WERI-Rb-1 (cell line): ENCODE measurements at regions not wholly inside any gene's neighbourhood (a gene's known extent, or its start where the extent isn't known, plus 50 kb on each side); places are given as distances from the start of the nearest gene placed in this dataset.

Experiments used
- DNase-seq: peaks from one replicate; pipeline ENCODE4 v3.0.0-alpha.2; 2020
- H3K27ac ChIP-seq: fragments of 250-450 bp; sonication (Bioruptor Pico); 2 replicates; pipeline ENCODE4 v1.5.1; 2020; ENCODE audit warnings: mild to moderate bottlenecking, moderate library complexity
- H3K27me3 ChIP-seq: fragments of 250-450 bp; sonication (Bioruptor Pico); 2 replicates; pipeline ENCODE4 v1.5.1; 2021; ENCODE audit warnings: mild to moderate bottlenecking, low read depth, moderate library complexity; ENCODE audit not compliant: insufficient read depth, severe bottlenecking
- H3K36me3 ChIP-seq: fragments of 250-450 bp; sonication (Bioruptor Pico); 2 replicates; pipeline ENCODE4 v1.5.1; 2020; ENCODE audit warnings: mild to moderate bottlenecking, moderate library complexity
- H3K4me3 ChIP-seq: 2 replicates; pipeline ENCODE4 v1.5.1; 2011; ENCODE audit warnings: low read depth, mild to moderate bottlenecking, control low read depth, low read length
- H3K9me3 ChIP-seq: fragments of 250-450 bp; sonication (Bioruptor Pico); 2 replicates; pipeline ENCODE4 v1.5.1; 2021; ENCODE audit warnings: mild to moderate bottlenecking, moderate library complexity; ENCODE audit not compliant: severe bottlenecking
- CTCF ChIP-seq: IDR thresholded peaks from 2 replicates; pipeline ENCODE4 v1.5.1; 2011; ENCODE audit warnings: low read depth, mild to moderate bottlenecking, control low read depth, inconsistent platforms, low read length

- H3K9me3 ChIP-seq, result no peaks in the 10 kb centered on the region
- no peak overlapping the region for H3K27ac ChIP-seq
Measured at GRCh38 chr11:110023711-110024110, 69.5 kb upstream of the ZC3H12C start.

GRCh38 chr11:110026858-110027626, 66.2 kb upstream of the ZC3H12C start:
- no peak for DNase-seq
- Histone ChIP-seq H3K27ac (no peak overlapping the region), H3K9me3 (no peaks in the 10 kb centered on the region), H3K27me3 (no peaks in the 10 kb centered on the region), H3K36me3 (no peaks in the 10 kb centered on the region), H3K4me3 (no peak overlapping the region)
- no peak for TF ChIP-seq CTCF

More at GRCh38 chr11:110023711-110024110, 69.5 kb upstream of the ZC3H12C start:
- Histone ChIP-seq H3K36me3 (no peaks in the 10 kb centered on the region), H3K27me3 (no peaks in the 10 kb centered on the region), H3K4me3 (no peak overlapping the region)
- TF ChIP-seq CTCF, result no peak
- DNase-seq, result no peak

- TF ChIP-seq CTCF, result no peak
- no peaks in the 10 kb centered on the region for H3K36me3 ChIP-seq
- no peaks in the 10 kb centered on the region for H3K9me3 ChIP-seq
- DNase-seq, result no peak
- no peak overlapping the region for H3K27ac ChIP-seq
- no peak overlapping the region for H3K4me3 ChIP-seq
- no peaks in the 10 kb centered on the region for H3K27me3 ChIP-seq
Measured at GRCh38 chr11:110027627-110028371, 65.4 kb upstream of the ZC3H12C start.

GRCh38 chr11:110028921-110029320, 64.3 kb upstream of the ZC3H12C start:
- TF ChIP-seq CTCF, result no peak
- no peak for DNase-seq
- H3K27me3 ChIP-seq, result no peaks in the 10 kb centered on the region
- no peaks in the 10 kb centered on the region for H3K9me3 ChIP-seq
- H3K36me3 ChIP-seq, result no peaks in the 10 kb centered on the region
- H3K4me3 ChIP-seq, result no peak overlapping the region
- no peak overlapping the region for H3K27ac ChIP-seq

- Histone ChIP-seq H3K36me3 (no peaks in the 10 kb centered on the region), H3K27ac (no peak overlapping the region), H3K9me3 (no peaks in the 10 kb centered on the region), H3K4me3 (no peak overlapping the region), H3K27me3 (no peaks in the 10 kb centered on the region)
- no peak for TF ChIP-seq CTCF
- DNase-seq, result no peak
Measured at GRCh38 chr11:110029714-110030113, 63.5 kb upstream of the ZC3H12C start.
